Mesendoderm (in vitro differentiated cells): ENCODE measurements at regions not wholly inside any gene's neighbourhood (a gene's known extent, or its start where the extent isn't known, plus 50 kb on each side); places are given as distances from the start of the nearest gene placed in this dataset.

Experiments
- DNase-seq: peaks from one replicate; pipeline ENCODE4 v3.0.0; 2013
- H2AK5ac ChIP-seq: 2 replicates; pipeline ENCODE4 v1.6.1; 2013; ENCODE audit warnings: low read length, inconsistent platforms
- H2BK120ac ChIP-seq: 2 replicates; pipeline ENCODE4 v1.6.1; 2013; ENCODE audit warnings: low read depth, mild to moderate bottlenecking, low read length, moderate library complexity, mixed read lengths
- H2BK15ac ChIP-seq: replicated peaks from 2 replicates; pipeline ENCODE4 v1.6.1; 2013; ENCODE audit warnings: low read depth, mild to moderate bottlenecking, moderate library complexity
- H2BK5ac ChIP-seq: 2 replicates; pipeline ENCODE4 v1.6.1; 2013; ENCODE audit warnings: low read length, inconsistent platforms
- H3K18ac ChIP-seq: 2 replicates; pipeline ENCODE4 v1.6.1; 2013; ENCODE audit warnings: mild to moderate bottlenecking, low read length, mixed read lengths
- H3K23ac ChIP-seq: one replicate; pipeline ENCODE4 v1.6.1; 2013; ENCODE audit warnings: low read length
- H3K27ac ChIP-seq: 2 replicates; pipeline ENCODE4 v1.5.1; 2013; ENCODE audit warnings: low read depth, mild to moderate bottlenecking, inconsistent platforms, low read length, moderate library complexity
- H3K27me3 ChIP-seq: 2 replicates; pipeline ENCODE4 v1.6.1; 2013; ENCODE audit warnings: low read length, control low read depth, mild to moderate bottlenecking, inconsistent platforms; ENCODE audit not compliant: insufficient read depth, poor library complexity
- H3K36me3 ChIP-seq: 2 replicates; pipeline ENCODE4 v1.6.1; 2013; ENCODE audit warnings: low read length, inconsistent platforms; ENCODE audit not compliant: control insufficient read depth, insufficient read depth
- H3K4ac ChIP-seq: one replicate; pipeline ENCODE4 v1.6.1; 2013; ENCODE audit warnings: low read depth, mild to moderate bottlenecking, low read length, moderate library complexity
- H3K4me1 ChIP-seq: 2 replicates; pipeline ENCODE4 v1.6.1; 2013; ENCODE audit warnings: low read depth, low read length, inconsistent platforms; ENCODE audit not compliant: control insufficient read depth
- H3K4me2 ChIP-seq: 2 replicates; pipeline ENCODE4 v1.6.1; 2013; ENCODE audit warnings: low read length
- H3K4me3 ChIP-seq: 2 replicates; pipeline ENCODE4 v1.5.1; 2013; ENCODE audit warnings: mild to moderate bottlenecking, low read length
- H3K56ac ChIP-seq: one replicate; pipeline ENCODE4 v1.6.1; 2013; ENCODE audit warnings: low read length
- H3K79me1 ChIP-seq: 2 replicates; pipeline ENCODE4 v1.6.1; 2013; ENCODE audit warnings: low read length, inconsistent platforms
- H3K79me2 ChIP-seq: 2 replicates; pipeline ENCODE4 v1.6.1; 2013; ENCODE audit warnings: mild to moderate bottlenecking, low read length; ENCODE audit not compliant: control insufficient read depth, insufficient read depth
- H3K9ac ChIP-seq: 2 replicates; pipeline ENCODE4 v1.6.1; 2013; ENCODE audit warnings: low read length, inconsistent platforms
- H4K5ac ChIP-seq: one replicate; pipeline ENCODE4 v1.6.1; 2013; ENCODE audit warnings: low read length
- H4K8ac ChIP-seq: one replicate; pipeline ENCODE4 v1.6.1; 2013; ENCODE audit warnings: low read depth, mild to moderate bottlenecking, control low read depth, low read length, moderate library complexity
- WGBS: extraction: QIAGEN DNeasy Blood & Tissue Kit; methylation state at CpG from one replicate; pipeline ENCODE4 v1.1.7; 2013; ENCODE audit warnings: low lambda C conversion rate, missing lambda C conversion rate; ENCODE audit not compliant: insufficient coverage; ENCODE audit errors: extremely low coverage; 5-methylcytosine and 5-hydroxymethylcytosine counted together

GRCh38 chr2:67986258-67986657 is 76.5 kb downstream of the C1D start:
- Histone ChIP-seq H3K79me2 (no peaks in the 10 kb centered on the region), H3K4me2 (no peak overlapping the region), H4K5ac (no peak overlapping the region), H3K27me3 (no peaks in the 10 kb centered on the region), H3K9ac (no peak overlapping the region), H3K18ac (no peak overlapping the region), H3K27ac (no peak overlapping the region), H3K4me3 (no peak overlapping the region), H3K36me3 (no peaks in the 10 kb centered on the region), H3K4ac (no peak overlapping the region), H3K56ac (no peak overlapping the region), H3K23ac (no peak overlapping the region), H2BK5ac (no peak overlapping the region), H4K8ac (no peak overlapping the region), H2AK5ac (no peak overlapping the region), H2BK120ac (no peak overlapping the region), H3K4me1 (no peaks in the 10 kb centered on the region), H2BK15ac (no peak overlapping the region), H3K79me1 (no peaks in the 10 kb centered on the region)
- WGBS, result no CpG with 5 or more reads among the region's 2 CpGs
- DNase-seq, result no peak
